BJ (cell line): ENCODE measurements at regions not wholly inside any gene's neighbourhood (a gene's known extent, or its start where the extent isn't known, plus 50 kb on each side); places are given as distances from the start of the nearest gene placed in this dataset.

Source experiments
- CTCF ChIA-PET: fragments of 350-600 bp; formaldehyde crosslinking; extraction: SDS; loops from one replicate; lab custom pipeline; 2021; ENCODE audit warnings: antibody characterized with exemption, inconsistent platforms; lab: Yijun Ruan, JAX
- POLR2A ChIA-PET: fragments of 300-600 bp; sonication (Branson Sonifier 250); formaldehyde crosslinking; extraction: SDS; loops from one replicate; lab custom pipeline; 2021; ENCODE audit warnings: antibody characterized with exemption; lab: Charles Lee
- DNase-seq: peaks from one replicate; pipeline ENCODE4 v3.0.0-alpha.2; 2011; ENCODE audit warnings: low read depth
- H3K27me3 ChIP-seq: 2 replicates; pipeline ENCODE4 v1.6.0; 2011; ENCODE audit warnings: low read length; ENCODE audit not compliant: control insufficient read depth, insufficient read depth
- H3K36me3 ChIP-seq: 2 replicates; pipeline ENCODE4 v1.5.1; 2011; ENCODE audit warnings: low read length; ENCODE audit not compliant: control insufficient read depth, insufficient read depth
- H3K4me3 ChIP-seq: 2 replicates; pipeline ENCODE4 v1.5.1; 2011; ENCODE audit warnings: low read depth, mild to moderate bottlenecking, control low read depth, low read length
- CTCF ChIP-seq: IDR thresholded peaks from 2 replicates; pipeline ENCODE4 v1.5.1; 2011; ENCODE audit warnings: low read depth, mild to moderate bottlenecking, control low read depth, inconsistent platforms, low read length, moderate library complexity; ENCODE audit not compliant: insufficient read depth

GRCh38 chr4:179248821-179249220 is 1806.6 kb upstream of the AGA start:
- no peak for DNase-seq
- no peaks in the 10 kb centered on the region for H3K36me3 ChIP-seq
- CTCF ChIA-PET = no interaction called here
- TF ChIP-seq CTCF = no peak
- POLR2A ChIA-PET = no interaction called here
- no peak overlapping the region for H3K4me3 ChIP-seq
- no peaks in the 10 kb centered on the region for H3K27me3 ChIP-seq

- DNase-seq = no peak
- POLR2A ChIA-PET = no interaction called here
These were observed 1826.6 kb upstream of the AGA start for GRCh38 chr4:179268791-179269190.

GRCh38 chr4:179272282-179272681 is 1830.0 kb upstream of the AGA start:
- Histone ChIP-seq H3K4me3 (no peak overlapping the region), H3K27me3 (no peaks in the 10 kb centered on the region), H3K36me3 (no peaks in the 10 kb centered on the region)
- no peak for DNase-seq
- CTCF ChIA-PET = no interaction called here
- POLR2A ChIA-PET = no interaction called here
- TF ChIP-seq CTCF = no peak

More at GRCh38 chr4:179268791-179269190, 1826.6 kb upstream of the AGA start:
- H3K4me3 ChIP-seq = no peak overlapping the region
- H3K27me3 ChIP-seq = no peaks in the 10 kb centered on the region
- TF ChIP-seq CTCF = no peak
- CTCF ChIA-PET = no interaction called here
- H3K36me3 ChIP-seq = no peaks in the 10 kb centered on the region

GRCh38 chr4:179278647-179279046 is 1836.4 kb upstream of the AGA start:
- CTCF ChIA-PET = no interaction called here
- POLR2A ChIA-PET = no interaction called here
- Histone ChIP-seq H3K27me3 (no peaks in the 10 kb centered on the region), H3K4me3 (no peak overlapping the region), H3K36me3 (no peaks in the 10 kb centered on the region)
- DNase-seq = no peak
- TF ChIP-seq CTCF = no peak

- no peak overlapping the region for H3K4me3 ChIP-seq
- H3K36me3 ChIP-seq = no peaks in the 10 kb centered on the region
- ChIA-PET CTCF (no interaction called here), POLR2A (no interaction called here)
- no peak for DNase-seq
- H3K27me3 ChIP-seq = no peaks in the 10 kb centered on the region
- TF ChIP-seq CTCF = no peak
These were observed 1843.5 kb upstream of the AGA start for GRCh38 chr4:179285696-179286095.
